SU-DHL-6 (cell line): ENCODE measurements at regions not wholly inside any gene's neighbourhood (a gene's known extent, or its start where the extent isn't known, plus 50 kb on each side); places are given as distances from the start of the nearest gene placed in this dataset.

Experiments
- H2AFZ ChIP-seq: fragments of 200-600 bp; sonication (generic); 2 replicates; pipeline ENCODE4 v1.6.1; 2014; ENCODE audit warnings: low read depth, mild to moderate bottlenecking, moderate library complexity, mixed read lengths, antibody characterized with exemption, low read length; ENCODE audit not compliant: severe bottlenecking
- H3F3A ChIP-seq: fragments of 200-600 bp; shearing (Covaris generic); 2 replicates; pipeline ENCODE4 v1.6.0; 2016; ENCODE audit warnings: antibody characterized with exemption, mild to moderate bottlenecking; ENCODE audit not compliant: insufficient read depth
- H3K27ac ChIP-seq: fragments of 200-600 bp; sonication (generic); 2 replicates; pipeline ENCODE4 v1.5.1; 2016; ENCODE audit warnings: low read depth, mild to moderate bottlenecking, low read length, moderate library complexity, mixed read lengths
- H3K27me3 ChIP-seq: fragments of 200-600 bp; sonication (generic), shearing (Covaris generic); 2 replicates; pipeline ENCODE4 v1.6.0; 2014; ENCODE audit warnings: mild to moderate bottlenecking, low read length
- H3K36me3 ChIP-seq: fragments of 200-600 bp; sonication (generic); 2 replicates; pipeline ENCODE4 v1.6.1; 2014; ENCODE audit warnings: mild to moderate bottlenecking, low read length, mixed read lengths
- H3K4me2 ChIP-seq: fragments of 300-600, 200-600 bp; shearing (Covaris generic), sonication (generic); 2 replicates; pipeline ENCODE4 v1.6.0; 2014; ENCODE audit warnings: low read length, low read depth, mild to moderate bottlenecking; ENCODE audit not compliant: poor library complexity, severe bottlenecking
- H3K4me3 ChIP-seq: fragments of 200-600 bp; sonication (generic); 2 replicates; pipeline ENCODE4 v1.5.1; 2014; ENCODE audit warnings: antibody characterized with exemption, low read length, mild to moderate bottlenecking, mixed read lengths; ENCODE audit not compliant: insufficient read depth, poor library complexity, severe bottlenecking
- H3K79me2 ChIP-seq: fragments of 200-600 bp; sonication (generic); 2 replicates; pipeline ENCODE4 v1.6.1; 2014; ENCODE audit warnings: mild to moderate bottlenecking, low read length, moderate library complexity; ENCODE audit not compliant: insufficient read depth
- H3K9ac ChIP-seq: fragments of 200-600 bp; sonication (generic); 2 replicates; pipeline ENCODE4 v1.7.0; 2014; ENCODE audit warnings: mild to moderate bottlenecking, low read length
- H3K9me2 ChIP-seq: fragments of 200-600 bp; sonication (generic); replicated peaks from 2 replicates; pipeline ENCODE4 v1.6.1; 2014; ENCODE audit warnings: low read length; ENCODE audit not compliant: insufficient read depth
- H3K9me3 ChIP-seq: fragments of 200-600 bp; sonication (generic); 2 replicates; pipeline ENCODE4 v1.6.1; 2014; ENCODE audit warnings: low read length, mixed read lengths; ENCODE audit not compliant: insufficient read depth
- H4K20me1 ChIP-seq: fragments of 200-600 bp; sonication (generic); 2 replicates; pipeline ENCODE4 v1.6.1; 2014; ENCODE audit warnings: low read depth, mild to moderate bottlenecking, antibody characterized with exemption, low read length, moderate library complexity, mixed read lengths
- CTCF ChIP-seq: fragments of 200-600 bp; sonication (generic); IDR thresholded peaks from one replicate; pipeline ENCODE4 v1.5.1; 2017; ENCODE audit warnings: antibody characterized with exemption, mild to moderate bottlenecking, low read length, moderate library complexity; ENCODE audit not compliant: insufficient read depth, poor library complexity, severe bottlenecking
- EZH2phosphoT487 ChIP-seq: fragments of 200-600 bp; sonication (generic), shearing (Covaris generic); conservative IDR thresholded peaks from 2 replicates; pipeline ENCODE4 v1.6.1; 2018; ENCODE audit warnings: mild to moderate bottlenecking, antibody characterized with exemption, low read length, moderate library complexity, mixed read lengths

- Histone ChIP-seq H3F3A (no peaks in the 10 kb centered on the region), H3K9ac (no peak overlapping the region), H3K27ac (no peak overlapping the region), H2AFZ (no peak overlapping the region), H3K79me2 (no peaks in the 10 kb centered on the region), H3K4me2 (no peak overlapping the region), H3K4me3 (no peak overlapping the region), H3K9me3 (no peaks in the 10 kb centered on the region), H4K20me1 (no peaks in the 10 kb centered on the region), H3K36me3 (no peaks in the 10 kb centered on the region), H3K9me2 (no peaks in the 10 kb centered on the region), H3K27me3 (no peaks in the 10 kb centered on the region)
- TF ChIP-seq EZH2phosphoT487: no peak
- no peak for TF ChIP-seq CTCF
Observed at GRCh38 chr15:29410338-29410737, 140.7 kb upstream of the NSMCE3 start.

GRCh38 chr15:29409890-29410289 lies 140.3 kb upstream of the NSMCE3 start:
- no peaks in the 10 kb centered on the region for H3K9me3 ChIP-seq
- TF ChIP-seq EZH2phosphoT487 (no peak), CTCF (no peak)
- no peaks in the 10 kb centered on the region for H3K9me2 ChIP-seq
- H3K9ac ChIP-seq: no peak overlapping the region
- no peaks in the 10 kb centered on the region for H3K36me3 ChIP-seq
- H3K4me2 ChIP-seq: no peak overlapping the region
- H4K20me1 ChIP-seq: no peaks in the 10 kb centered on the region
- H3K27ac ChIP-seq: no peak overlapping the region
- H3K4me3 ChIP-seq: no peak overlapping the region
- no peaks in the 10 kb centered on the region for H3F3A ChIP-seq
- H3K79me2 ChIP-seq: no peaks in the 10 kb centered on the region
- no peaks in the 10 kb centered on the region for H3K27me3 ChIP-seq
- H2AFZ ChIP-seq: no peak overlapping the region

- Histone ChIP-seq H3K9ac (no peak overlapping the region), H2AFZ (no peak overlapping the region), H3K4me3 (no peak overlapping the region), H3K27me3 (no peaks in the 10 kb centered on the region), H3K9me3 (no peaks in the 10 kb centered on the region), H3K79me2 (no peaks in the 10 kb centered on the region), H3K36me3 (no peaks in the 10 kb centered on the region), H3K4me2 (no peak overlapping the region), H3K9me2 (no peaks in the 10 kb centered on the region), H3F3A (no peaks in the 10 kb centered on the region), H3K27ac (no peak overlapping the region), H4K20me1 (no peaks in the 10 kb centered on the region)
- TF ChIP-seq EZH2phosphoT487: no peak
- no peak for TF ChIP-seq CTCF
Observed at GRCh38 chr15:29405564-29405963, 135.9 kb upstream of the NSMCE3 start.

GRCh38 chr15:29403772-29404171 lies 134.2 kb upstream of the NSMCE3 start:
- no peaks in the 10 kb centered on the region for H3K9me3 ChIP-seq
- no peak overlapping the region for H3K27ac ChIP-seq
- no peaks in the 10 kb centered on the region for H3K79me2 ChIP-seq
- H4K20me1 ChIP-seq: no peaks in the 10 kb centered on the region
- H3F3A ChIP-seq: no peaks in the 10 kb centered on the region
- no peak overlapping the region for H2AFZ ChIP-seq
- H3K9me2 ChIP-seq: no peaks in the 10 kb centered on the region
- H3K4me3 ChIP-seq: no peak overlapping the region
- H3K9ac ChIP-seq: no peak overlapping the region
- no peaks in the 10 kb centered on the region for H3K27me3 ChIP-seq
- TF ChIP-seq EZH2phosphoT487 (no peak), CTCF (no peak)
- H3K36me3 ChIP-seq: no peaks in the 10 kb centered on the region
- no peak overlapping the region for H3K4me2 ChIP-seq
